A673 (cell line): ENCODE measurements at regions not wholly inside any gene's neighbourhood (a gene's known extent, or its start where the extent isn't known, plus 50 kb on each side); places are given as distances from the start of the nearest gene placed in this dataset.

ENCODE experiments used
- EZH2 ChIP-seq: fragments of 200-600 bp; sonication (generic); IDR thresholded peaks from 2 replicates; pipeline ENCODE4 v1.6.1; 2017; ENCODE audit warnings: borderline replicate concordance, low read depth, mild to moderate bottlenecking, mixed read lengths, antibody characterized with exemption, low read length; ENCODE audit not compliant: poor library complexity, severe bottlenecking
- TF ChIP-seq, protein P1 (sequence below): fragments of 300-800, 200-600 bp; sonication (generic); conservative IDR thresholded peaks from 2 replicates; pipeline ENCODE4 v1.5.1; 2017; ENCODE audit warnings: low read depth, mild to moderate bottlenecking, antibody characterized with exemption, low read length, moderate library complexity, mixed read lengths

GRCh38 chr5:84524491-84524890 is 139.8 kb upstream of the EDIL3 start:
- no peak for TF ChIP-seq EZH2
- TF ChIP-seq, protein P1, sequence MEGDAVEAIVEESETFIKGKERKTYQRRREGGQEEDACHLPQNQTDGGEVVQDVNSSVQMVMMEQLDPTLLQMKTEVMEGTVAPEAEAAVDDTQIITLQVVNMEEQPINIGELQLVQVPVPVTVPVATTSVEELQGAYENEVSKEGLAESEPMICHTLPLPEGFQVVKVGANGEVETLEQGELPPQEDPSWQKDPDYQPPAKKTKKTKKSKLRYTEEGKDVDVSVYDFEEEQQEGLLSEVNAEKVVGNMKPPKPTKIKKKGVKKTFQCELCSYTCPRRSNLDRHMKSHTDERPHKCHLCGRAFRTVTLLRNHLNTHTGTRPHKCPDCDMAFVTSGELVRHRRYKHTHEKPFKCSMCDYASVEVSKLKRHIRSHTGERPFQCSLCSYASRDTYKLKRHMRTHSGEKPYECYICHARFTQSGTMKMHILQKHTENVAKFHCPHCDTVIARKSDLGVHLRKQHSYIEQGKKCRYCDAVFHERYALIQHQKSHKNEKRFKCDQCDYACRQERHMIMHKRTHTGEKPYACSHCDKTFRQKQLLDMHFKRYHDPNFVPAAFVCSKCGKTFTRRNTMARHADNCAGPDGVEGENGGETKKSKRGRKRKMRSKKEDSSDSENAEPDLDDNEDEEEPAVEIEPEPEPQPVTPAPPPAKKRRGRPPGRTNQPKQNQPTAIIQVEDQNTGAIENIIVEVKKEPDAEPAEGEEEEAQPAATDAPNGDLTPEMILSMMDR = no peak
